Endothelial cell of umbilical vein (primary cell): ENCODE measurements at regions not wholly inside any gene's neighbourhood (a gene's known extent, or its start where the extent isn't known, plus 50 kb on each side); places are given as distances from the start of the nearest gene placed in this dataset.

Experiments
- BruUV-seq: library from RNA; stranded (reverse); fragments of 400-500 nt; replicated peaks from 2 replicates; lab custom pipeline; 2021; lab: Mats Ljungman, UMichigan
- CTCF ChIA-PET: fragments of 300-600, 350-600 bp; sonication (Branson Sonifier 250); formaldehyde crosslinking; loops from one replicate; lab custom pipeline; 2021; ENCODE audit warnings: antibody characterized with exemption, inconsistent platforms; lab: Charles Lee
- POLR2A ChIA-PET: fragments of 300-600, 350-600 bp; sonication (Branson Sonifier 250); formaldehyde crosslinking; loops from one replicate; lab custom pipeline; 2021; ENCODE audit warnings: antibody characterized with exemption, inconsistent platforms; lab: Charles Lee
- DNase-seq: peaks from one replicate; pipeline ENCODE4 v3.0.0-alpha.2; 2011; ENCODE audit warnings: low read depth, low spot score
- FAIRE-seq: peaks from 2 replicates; lab custom pipeline; 2011; peaks lifted over from hg19 to GRCh38; lab: Jason Lieb, UNC
- H2AFZ ChIP-seq: 2 replicates; pipeline ENCODE4 v1.6.0; 2012; ENCODE audit warnings: low read depth, low read length, control low read depth, inconsistent platforms
- H3K27ac ChIP-seq: 2 replicates; pipeline ENCODE4 v1.5.1; 2011; ENCODE audit warnings: low read depth, mild to moderate bottlenecking, control low read depth, low read length, moderate library complexity; ENCODE audit not compliant: insufficient read depth
- H3K27me3 ChIP-seq, 2 experiments: 2 replicates each; pipeline versions ENCODE4 v1.6.0 to v1.6.1; 2011; ENCODE audit warnings: low read length in 2 of 2, mixed read lengths in 1 of 2; ENCODE audit not compliant: control insufficient read depth in 2 of 2, insufficient read depth in 2 of 2
- H3K36me3 ChIP-seq, 2 experiments: 2 replicates in 1 of 2; 3 replicates in 1 of 2; pipeline ENCODE4 v1.5.1; 2011; ENCODE audit warnings: low read length in 2 of 2, mild to moderate bottlenecking in 1 of 2, moderate library complexity in 1 of 2; ENCODE audit not compliant: control insufficient read depth in 2 of 2, insufficient read depth in 2 of 2; ENCODE audit errors: extremely low read depth in 1 of 2
- H3K4me1 ChIP-seq: 3 replicates; pipeline ENCODE4 v1.5.1; 2011; ENCODE audit warnings: mild to moderate bottlenecking, low read length; ENCODE audit not compliant: control insufficient read depth, insufficient read depth; ENCODE audit errors: extremely low read depth
- H3K4me2 ChIP-seq: 2 replicates; pipeline ENCODE4 v1.6.1; 2011; ENCODE audit warnings: low read length, control low read depth, mixed read lengths; ENCODE audit not compliant: insufficient read depth
- H3K4me3 ChIP-seq, 3 experiments: fragments of 200-600 bp in 1 of 3; sonication (generic), shearing (Covaris generic) in 1 of 3; replicated peaks in 1 of 3; 2 replicates each; pipeline ENCODE4 v1.5.1; 2011 to 2016; ENCODE audit warnings: control low read depth in 3 of 3, low read length in 3 of 3, mild to moderate bottlenecking in 2 of 3, inconsistent platforms in 1 of 3, low read depth in 1 of 3, moderate library complexity in 1 of 3; ENCODE audit not compliant: insufficient read depth in 1 of 3
- H3K79me2 ChIP-seq: 2 replicates; pipeline ENCODE4 v1.6.0; 2012; ENCODE audit warnings: low read length, inconsistent platforms; ENCODE audit not compliant: control insufficient read depth, insufficient read depth
- H3K9ac ChIP-seq: replicated peaks from 2 replicates; pipeline ENCODE3; 2011; ENCODE audit warnings: low read length, control low read depth; ENCODE audit not compliant: insufficient read depth; ENCODE audit errors: extremely low read depth
- H3K9me1 ChIP-seq: replicated peaks from 3 replicates; pipeline ENCODE4 v1.6.0; 2011; ENCODE audit warnings: mild to moderate bottlenecking, low read length; ENCODE audit not compliant: control insufficient read depth, insufficient read depth; ENCODE audit errors: extremely low read depth
- H3K9me3 ChIP-seq: replicated peaks from 2 replicates; pipeline ENCODE4 v1.5.1; 2012; ENCODE audit warnings: low read length, inconsistent platforms; ENCODE audit not compliant: control insufficient read depth, insufficient read depth
- H4K20me1 ChIP-seq: replicated peaks from 2 replicates; pipeline ENCODE3; 2011; ENCODE audit warnings: mild to moderate bottlenecking, low read length; ENCODE audit not compliant: control insufficient read depth, insufficient read depth; ENCODE audit errors: extremely low read depth
- EZH2 ChIP-seq: IDR thresholded peaks from 2 replicates; pipeline ENCODE4 v1.6.1; 2012; ENCODE audit warnings: borderline replicate concordance, low read depth, mild to moderate bottlenecking, moderate library complexity, low read length, inconsistent platforms; ENCODE audit not compliant: severe bottlenecking
- FOS ChIP-seq: IDR thresholded peaks from 2 replicates; pipeline ENCODE4 v1.6.1; 2011; ENCODE audit warnings: mild to moderate bottlenecking, low read length, moderate library complexity, borderline replicate concordance; ENCODE audit not compliant: insufficient read depth
- GATA2 ChIP-seq: IDR thresholded peaks from 2 replicates; pipeline ENCODE4 v1.7.0; 2011; ENCODE audit warnings: low read depth, mild to moderate bottlenecking, moderate library complexity, mixed read lengths, low read length; ENCODE audit not compliant: insufficient read length, insufficient read depth
- JUN ChIP-seq: IDR thresholded peaks from 2 replicates; pipeline ENCODE4 v1.6.1; 2011; ENCODE audit warnings: borderline replicate concordance, low read depth; ENCODE audit not compliant: insufficient read length, insufficient read depth
- MYC ChIP-seq: IDR thresholded peaks from one replicate; pipeline ENCODE4 v1.6.1; 2011; ENCODE audit warnings: mild to moderate bottlenecking, low read depth, low read length
- POLR2A ChIP-seq: IDR thresholded peaks from 2 replicates; pipeline ENCODE4 v1.6.1; 2012; ENCODE audit warnings: low read depth, mild to moderate bottlenecking, control low read depth, low read length
- POLR2AphosphoS5 ChIP-seq: IDR thresholded peaks from 2 replicates; pipeline ENCODE4 v1.6.1; 2012; ENCODE audit warnings: low read depth, mild to moderate bottlenecking, control low read depth, low read length, moderate library complexity; ENCODE audit not compliant: insufficient read depth
- dilution Hi-C: fragments of 300-500 bp; cut with MboI; formaldehyde crosslinking; loops from one replicate; pipeline ENCODE4 v1.15.0; 2019; ENCODE audit warnings: low sequenced_read_pairs; ENCODE audit not compliant: extremely low pct_ligation_motif_present
- intact Hi-C: fragments of 100-400 bp; cut with micrococcal nuclease; formaldehyde crosslinking; loops from one replicate; pipeline ENCODE4 v1.10.0; 2022
- TF ChIP-seq, protein P1 (sequence below): IDR thresholded peaks from 2 replicates; pipeline ENCODE4 v1.6.1; 2011; ENCODE audit not compliant: insufficient read depth, insufficient read length
- TF ChIP-seq, protein P2 (sequence below), 2 donors: IDR thresholded peaks; 1 replicate in 1 of 2; 2 replicates in 1 of 2; pipeline ENCODE4 v1.5.1; 2011; ENCODE audit warnings: low read length in 2 of 2, mild to moderate bottlenecking in 2 of 2, moderate library complexity in 2 of 2, control low read depth in 1 of 2, inconsistent platforms in 1 of 2, low read depth in 1 of 2; ENCODE audit not compliant: insufficient read depth in 1 of 2; ENCODE audit errors: extremely low read depth in 1 of 2

DNA sequence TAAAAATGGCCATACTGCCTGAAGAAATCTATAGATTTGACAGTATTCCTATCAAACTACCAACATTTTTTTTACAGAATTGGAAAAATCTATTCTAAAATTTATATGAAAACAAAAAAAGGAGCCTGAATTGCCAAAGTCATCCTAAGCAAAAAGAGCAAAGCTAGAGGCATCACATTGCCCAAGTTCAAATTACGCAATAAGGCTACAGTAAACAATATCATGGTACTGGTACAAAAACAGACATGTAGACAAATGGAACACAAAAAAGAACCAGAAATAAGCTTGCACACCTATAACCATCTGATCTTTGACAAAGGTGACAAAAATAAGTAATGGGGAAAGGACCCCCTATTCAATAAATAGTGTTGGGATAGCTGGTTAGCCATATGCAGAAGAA is 50.2 kb upstream of the THSD7B start:
- DNase-seq (no peak), FAIRE-seq (no peak)
- intact Hi-C loops (no loop called here), dilution Hi-C loops (no loop called here)
- Histone ChIP-seq H3K27ac (no peak overlapping the region), H3K27me3 (no peaks in the 10 kb centered on the region), H4K20me1 (no peaks in the 10 kb centered on the region), H3K9me3 (peaks cover 2% of the 10 kb centered on the region), H3K79me2 (no peaks in the 10 kb centered on the region), H3K4me2 (no peak overlapping the region), H3K4me3 (no peak overlapping the region), H3K9me1 (no peaks in the 10 kb centered on the region), H3K4me1 (no peaks in the 10 kb centered on the region), H3K9ac (no peak overlapping the region), H2AFZ (no peak overlapping the region), H3K36me3 (no peaks in the 10 kb centered on the region)
- CTCF ChIA-PET = no interaction called here
- TF ChIP-seq MYC (no peak), POLR2AphosphoS5 (no peak), EZH2 (no peak), FOS (no peak), POLR2A (no peak), GATA2 (no peak), JUN (no peak)
- TF ChIP-seq, protein P1, sequence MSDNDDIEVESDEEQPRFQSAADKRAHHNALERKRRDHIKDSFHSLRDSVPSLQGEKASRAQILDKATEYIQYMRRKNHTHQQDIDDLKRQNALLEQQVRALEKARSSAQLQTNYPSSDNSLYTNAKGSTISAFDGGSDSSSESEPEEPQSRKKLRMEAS = no peak
- TF ChIP-seq, protein P2, sequence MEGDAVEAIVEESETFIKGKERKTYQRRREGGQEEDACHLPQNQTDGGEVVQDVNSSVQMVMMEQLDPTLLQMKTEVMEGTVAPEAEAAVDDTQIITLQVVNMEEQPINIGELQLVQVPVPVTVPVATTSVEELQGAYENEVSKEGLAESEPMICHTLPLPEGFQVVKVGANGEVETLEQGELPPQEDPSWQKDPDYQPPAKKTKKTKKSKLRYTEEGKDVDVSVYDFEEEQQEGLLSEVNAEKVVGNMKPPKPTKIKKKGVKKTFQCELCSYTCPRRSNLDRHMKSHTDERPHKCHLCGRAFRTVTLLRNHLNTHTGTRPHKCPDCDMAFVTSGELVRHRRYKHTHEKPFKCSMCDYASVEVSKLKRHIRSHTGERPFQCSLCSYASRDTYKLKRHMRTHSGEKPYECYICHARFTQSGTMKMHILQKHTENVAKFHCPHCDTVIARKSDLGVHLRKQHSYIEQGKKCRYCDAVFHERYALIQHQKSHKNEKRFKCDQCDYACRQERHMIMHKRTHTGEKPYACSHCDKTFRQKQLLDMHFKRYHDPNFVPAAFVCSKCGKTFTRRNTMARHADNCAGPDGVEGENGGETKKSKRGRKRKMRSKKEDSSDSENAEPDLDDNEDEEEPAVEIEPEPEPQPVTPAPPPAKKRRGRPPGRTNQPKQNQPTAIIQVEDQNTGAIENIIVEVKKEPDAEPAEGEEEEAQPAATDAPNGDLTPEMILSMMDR (IDR thresholded peaks at IDR 0.05; ENCODE audit: extremely low read depth in 1 of 2, insufficient read depth in 1 of 2, low read depth in 1 of 2, low read length in 2 of 2) = no peak
- POLR2A ChIA-PET = no interaction called here
- no TSS peak for BruUV-seq
